Ovary (tissue), 7 donors: ENCODE measurements at regions not wholly inside any gene's neighbourhood (a gene's known extent, or its start where the extent isn't known, plus 50 kb on each side); places are given as distances from the start of the nearest gene placed in this dataset.

ENCODE experiments used
- DNase-seq, 5 donors: peaks; one replicate each; pipeline ENCODE4 v3.0.0-alpha.2; 2019 to 2020
- H3K27ac ChIP-seq, 2 donors: fragments of 200-600 bp; one replicate each; pipeline versions ENCODE4 v1.5.1 to v1.8.0; 2019 to 2022
- H3K27me3 ChIP-seq: fragments of 200-600 bp; one replicate; pipeline ENCODE4 v1.8.0; 2022
- H3K36me3 ChIP-seq: fragments of 200-600 bp; sonication (generic); one replicate; pipeline ENCODE4 v1.5.1; 2019
- H3K4me1 ChIP-seq: one replicate; pipeline ENCODE4 v1.8.1; 2013; ENCODE audit warnings: mild to moderate bottlenecking, moderate library complexity; ENCODE audit not compliant: insufficient read depth
- H3K4me3 ChIP-seq: fragments of 200-600 bp; sonication (generic); one replicate; pipeline ENCODE4 v1.5.1; 2017
- H3K9me3 ChIP-seq, 2 donors: fragments of 200-600 bp in 1 of 2; sonication (generic) in 1 of 2; one replicate each; pipeline versions ENCODE4 v1.5.1 to v1.8.1; 2013 to 2019; ENCODE audit warnings: mild to moderate bottlenecking in 1 of 2, moderate library complexity in 1 of 2
- CTCF ChIP-seq, 3 donors: fragments of 450-650 bp in 2 of 3; fragments of 200-600 bp in 1 of 3; IDR thresholded peaks; one replicate each; pipeline versions ENCODE4 v1.5.1 to v1.8.0; 2016 to 2022; ENCODE audit warnings: antibody characterized with exemption in 3 of 3, mild to moderate bottlenecking in 1 of 3
- EP300 ChIP-seq: sonication (generic); formaldehyde crosslinking; IDR thresholded peaks from one replicate; pipeline ENCODE4 v1.6.1; 2017; ENCODE audit warnings: antibody characterized with exemption
- POLR2A ChIP-seq: fragments of 450-650 bp; IDR thresholded peaks from one replicate; pipeline ENCODE4 v1.6.1; 2017; ENCODE audit warnings: antibody characterized with exemption, mild to moderate bottlenecking, moderate library complexity
- WGBS, 3 donors: extraction: QIAGEN DNeasy Blood & Tissue Kit in 1 of 3; methylation state at CpG; one replicate each; pipeline versions ENCODE4 v1.1.5 to v1.1.7; 2013 to 2017; 5-methylcytosine and 5-hydroxymethylcytosine counted together
- intact Hi-C, 4 donors: fragments of 100-400 bp; cut with DNase I; formaldehyde crosslinking; loops; one replicate each; pipeline versions ENCODE4 v1.11.0 to v1.15.1; 2022 to 2023
- donor health status: DM: no; HTN: no; CAD: no; lungs with moderate emphysema.
- donor health status: DM: no; HTN: no; CAD: no.
- donor health status: Bipolar disorder and iron deficiency.
- donor health status: DM: no; HTN: no; CAD: no.
- donor health status: DM: yes; HTN: yes; CAD: no.

- no peak overlapping the region for H3K4me3 ChIP-seq
- H3K9me3 ChIP-seq = no peaks in the 10 kb centered on the region
- H3K27me3 ChIP-seq = no peaks in the 10 kb centered on the region
- H3K27ac ChIP-seq = no peak overlapping the region
- no peaks in the 10 kb centered on the region for H3K36me3 ChIP-seq
- no peak for TF ChIP-seq EP300
- no peak for TF ChIP-seq CTCF (IDR thresholded peaks at IDR 0.05)
- TF ChIP-seq POLR2A = no peak
- DNase-seq = no peak
- intact Hi-C loops = no loop called here
- WGBS, 3 donors = 85 to 86% (median 85%) methylated on average over 16 of the region's 16 CpGs
- no peaks in the 10 kb centered on the region for H3K4me1 ChIP-seq
Measured at GRCh38 chr1:2912424-2913061, 108.7 kb upstream of the ACTRT2 start.

GRCh38 chr1:2913091-2913490 is 108.2 kb upstream of the ACTRT2 start:
- no peak for TF ChIP-seq CTCF (IDR thresholded peaks at IDR 0.05)
- no peak for TF ChIP-seq POLR2A
- TF ChIP-seq EP300 = no peak
- Histone ChIP-seq H3K27ac (no peak overlapping the region), H3K4me1 (no peaks in the 10 kb centered on the region), H3K27me3 (no peaks in the 10 kb centered on the region), H3K36me3 (no peaks in the 10 kb centered on the region), H3K4me3 (no peak overlapping the region), H3K9me3 (no peaks in the 10 kb centered on the region)
- no peak for DNase-seq
- 85 to 88% (median 87%) methylated on average over 15 of the region's 15 CpGs for WGBS, 3 donors
- intact Hi-C loops = no loop called here

GRCh38 chr1:2914702-2915101 is 106.6 kb upstream of the ACTRT2 start:
- no peak for DNase-seq
- Histone ChIP-seq H3K36me3 (no peaks in the 10 kb centered on the region), H3K4me1 (no peaks in the 10 kb centered on the region), H3K4me3 (no peak overlapping the region), H3K9me3 (no peaks in the 10 kb centered on the region), H3K27me3 (no peaks in the 10 kb centered on the region), H3K27ac (no peak overlapping the region)
- intact Hi-C loops = no loop called here
- 19 to 39% (median 21%) methylated on average over 6 of the region's 6 CpGs for WGBS, 3 donors
- TF ChIP-seq CTCF (IDR thresholded peaks at IDR 0.05) = no peak
- no peak for TF ChIP-seq POLR2A
- TF ChIP-seq EP300 = no peak

- Histone ChIP-seq H3K9me3 (no peaks in the 10 kb centered on the region), H3K27me3 (no peaks in the 10 kb centered on the region), H3K4me3 (no peak overlapping the region), H3K36me3 (no peaks in the 10 kb centered on the region), H3K4me1 (no peaks in the 10 kb centered on the region), H3K27ac (no peak overlapping the region)
- WGBS, 3 donors = 88 to 95% (median 92%) methylated on average over 3 of the region's 3 CpGs
- no peak for TF ChIP-seq EP300
- no peak for TF ChIP-seq CTCF (IDR thresholded peaks at IDR 0.05)
- TF ChIP-seq POLR2A = no peak
- no peak for DNase-seq
- intact Hi-C loops = no loop called here
Measured at GRCh38 chr1:2916153-2916552, 105.1 kb upstream of the ACTRT2 start.
